Hepatocyte (in vitro differentiated cells): ENCODE measurements at regions not wholly inside any gene's neighbourhood (a gene's known extent, or its start where the extent isn't known, plus 50 kb on each side); places are given as distances from the start of the nearest gene placed in this dataset.

Source experiments
- DNase-seq: peaks from one replicate; pipeline ENCODE4 v3.0.0-alpha.2; 2016; ENCODE audit warnings: low spot score
- H2AFZ ChIP-seq: fragments of 200-600 bp; sonication (generic); 2 replicates; pipeline ENCODE4 v1.6.0; 2016; ENCODE audit warnings: antibody characterized with exemption, mild to moderate bottlenecking
- H3K27ac ChIP-seq: fragments of 200-600 bp; sonication (generic); 2 replicates; pipeline ENCODE4 v1.5.1; 2016; ENCODE audit warnings: mild to moderate bottlenecking
- H3K27me3 ChIP-seq: fragments of 200-600 bp; sonication (generic); 2 replicates; pipeline ENCODE4 v1.6.1; 2016
- H3K36me3 ChIP-seq: fragments of 200-600 bp; sonication (generic); replicated peaks from 2 replicates; pipeline ENCODE4 v1.5.1; 2016; ENCODE audit warnings: low read depth; ENCODE audit not compliant: insufficient read depth
- H3K4me1 ChIP-seq: fragments of 200-600 bp; sonication (generic); 2 replicates; pipeline ENCODE4 v1.5.1; 2016; ENCODE audit warnings: mild to moderate bottlenecking, moderate library complexity; ENCODE audit not compliant: insufficient read depth
- H3K4me2 ChIP-seq: fragments of 200-600 bp; sonication (generic); 2 replicates; pipeline ENCODE4 v1.6.0; 2016
- H3K4me3 ChIP-seq: fragments of 200-600 bp; sonication (generic); 2 replicates; pipeline ENCODE4 v1.5.1; 2016; ENCODE audit warnings: mild to moderate bottlenecking
- H3K79me2 ChIP-seq: fragments of 200-600 bp; sonication (generic); 2 replicates; pipeline ENCODE4 v1.6.0; 2017; ENCODE audit warnings: mild to moderate bottlenecking
- H3K9me2 ChIP-seq: fragments of 200-600 bp; sonication (generic); replicated peaks from 2 replicates; pipeline ENCODE4 v1.6.0; 2017; ENCODE audit warnings: mild to moderate bottlenecking; ENCODE audit not compliant: insufficient read depth
- H3K9me3 ChIP-seq: fragments of 200-600 bp; sonication (generic); 2 replicates; pipeline ENCODE4 v1.5.1; 2016; ENCODE audit warnings: low read depth, mild to moderate bottlenecking
- H4K20me1 ChIP-seq: fragments of 200-600 bp; sonication (generic); 2 replicates; pipeline ENCODE4 v1.6.0; 2016; ENCODE audit warnings: mild to moderate bottlenecking; ENCODE audit not compliant: insufficient read depth, poor library complexity, severe bottlenecking
- EZH2 ChIP-seq: fragments of 200-600 bp; sonication (generic); IDR thresholded peaks from 2 replicates; pipeline ENCODE4 v1.6.1; 2016; ENCODE audit warnings: antibody characterized with exemption, mild to moderate bottlenecking, borderline replicate concordance
- EZH2phosphoT487 ChIP-seq: fragments of 200-600 bp; sonication (generic); IDR thresholded peaks from one replicate; pipeline ENCODE4 v1.6.1; 2018; ENCODE audit warnings: antibody characterized with exemption, mild to moderate bottlenecking, low read depth, moderate library complexity; ENCODE audit not compliant: unreplicated experiment, severe bottlenecking
- WGBS: methylation state at CpG from one replicate; pipeline ENCODE4 v1.1.6; 2016; ENCODE audit warnings: low lambda C conversion rate; ENCODE audit errors: missing lambda C conversion rate; 5-methylcytosine and 5-hydroxymethylcytosine counted together
- TF ChIP-seq, protein P1 (sequence below): fragments of 200-600 bp; sonication (generic); IDR thresholded peaks from 2 replicates; pipeline ENCODE4 v1.5.1; 2016; ENCODE audit warnings: antibody characterized with exemption, mild to moderate bottlenecking; ENCODE audit not compliant: poor library complexity

DNA sequence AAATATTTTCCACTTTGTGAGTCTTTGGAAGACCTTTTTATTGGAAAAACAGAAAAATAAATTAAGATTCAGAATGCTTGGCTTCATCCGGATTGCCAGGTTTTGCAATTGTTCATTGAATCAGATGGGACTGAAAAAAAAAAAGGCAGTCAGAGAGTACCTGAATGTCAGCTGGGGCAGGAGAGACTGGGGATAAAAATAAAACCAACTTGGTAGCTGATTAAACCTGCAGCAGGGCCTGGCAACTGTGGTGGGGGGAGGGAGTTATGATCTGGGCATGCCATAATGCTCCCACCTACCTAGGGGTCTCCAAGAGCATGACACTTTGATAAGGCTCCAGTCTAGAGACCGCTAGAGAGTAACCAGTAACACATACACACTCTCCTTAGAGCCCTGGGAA is 454.4 kb downstream of the DTWD2 start:
- H3K79me2 ChIP-seq: no peaks in the 10 kb centered on the region
- no peak for DNase-seq
- H4K20me1 ChIP-seq: no peaks in the 10 kb centered on the region
- no peaks in the 10 kb centered on the region for H3K4me1 ChIP-seq
- no peaks in the 10 kb centered on the region for H3K9me2 ChIP-seq
- no peak overlapping the region for H3K4me2 ChIP-seq
- H3K4me3 ChIP-seq: no peak overlapping the region
- no peaks in the 10 kb centered on the region for H3K9me3 ChIP-seq
- H3K27me3 ChIP-seq: no peaks in the 10 kb centered on the region
- 95% methylated on average over 2 of the region's 2 CpGs for WGBS
- TF ChIP-seq EZH2 (no peak), EZH2phosphoT487 (no peak)
- TF ChIP-seq, protein P1, sequence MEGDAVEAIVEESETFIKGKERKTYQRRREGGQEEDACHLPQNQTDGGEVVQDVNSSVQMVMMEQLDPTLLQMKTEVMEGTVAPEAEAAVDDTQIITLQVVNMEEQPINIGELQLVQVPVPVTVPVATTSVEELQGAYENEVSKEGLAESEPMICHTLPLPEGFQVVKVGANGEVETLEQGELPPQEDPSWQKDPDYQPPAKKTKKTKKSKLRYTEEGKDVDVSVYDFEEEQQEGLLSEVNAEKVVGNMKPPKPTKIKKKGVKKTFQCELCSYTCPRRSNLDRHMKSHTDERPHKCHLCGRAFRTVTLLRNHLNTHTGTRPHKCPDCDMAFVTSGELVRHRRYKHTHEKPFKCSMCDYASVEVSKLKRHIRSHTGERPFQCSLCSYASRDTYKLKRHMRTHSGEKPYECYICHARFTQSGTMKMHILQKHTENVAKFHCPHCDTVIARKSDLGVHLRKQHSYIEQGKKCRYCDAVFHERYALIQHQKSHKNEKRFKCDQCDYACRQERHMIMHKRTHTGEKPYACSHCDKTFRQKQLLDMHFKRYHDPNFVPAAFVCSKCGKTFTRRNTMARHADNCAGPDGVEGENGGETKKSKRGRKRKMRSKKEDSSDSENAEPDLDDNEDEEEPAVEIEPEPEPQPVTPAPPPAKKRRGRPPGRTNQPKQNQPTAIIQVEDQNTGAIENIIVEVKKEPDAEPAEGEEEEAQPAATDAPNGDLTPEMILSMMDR: no peak
- H3K36me3 ChIP-seq: no peaks in the 10 kb centered on the region
- no peak overlapping the region for H3K27ac ChIP-seq
- H2AFZ ChIP-seq: no peak overlapping the region

DNA sequence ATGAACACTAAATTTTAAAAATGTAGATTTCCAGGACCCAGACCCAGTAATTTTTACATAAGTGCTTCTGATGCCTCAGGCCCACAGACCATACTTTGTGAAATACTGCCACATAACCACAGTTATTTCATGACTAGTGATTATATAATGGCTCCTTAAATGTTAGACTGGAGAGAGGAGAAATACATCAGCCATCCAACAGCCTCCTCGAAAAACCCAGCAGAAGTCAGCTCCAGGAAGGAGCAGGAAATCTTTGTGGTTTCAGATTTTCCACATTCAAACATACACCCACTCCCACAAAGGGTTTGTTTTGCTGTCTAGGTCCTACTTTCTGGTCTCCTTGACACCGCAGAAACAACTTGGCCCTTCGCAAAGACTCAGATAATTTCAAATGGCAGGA is 455.2 kb downstream of the DTWD2 start:
- H3K4me2 ChIP-seq: no peak overlapping the region
- no peak overlapping the region for H3K27ac ChIP-seq
- H3K79me2 ChIP-seq: no peaks in the 10 kb centered on the region
- 90% methylated on average over 3 of the region's 3 CpGs for WGBS
- H2AFZ ChIP-seq: no peak overlapping the region
- no peaks in the 10 kb centered on the region for H3K27me3 ChIP-seq
- H4K20me1 ChIP-seq: no peaks in the 10 kb centered on the region
- no peak overlapping the region for H3K4me3 ChIP-seq
- H3K36me3 ChIP-seq: no peaks in the 10 kb centered on the region
- no peak for TF ChIP-seq EZH2phosphoT487
- TF ChIP-seq, protein P1: no peak
- TF ChIP-seq EZH2: no peak
- H3K9me3 ChIP-seq: no peaks in the 10 kb centered on the region
- H3K4me1 ChIP-seq: no peaks in the 10 kb centered on the region
- no peaks in the 10 kb centered on the region for H3K9me2 ChIP-seq
- no peak for DNase-seq

DNA sequence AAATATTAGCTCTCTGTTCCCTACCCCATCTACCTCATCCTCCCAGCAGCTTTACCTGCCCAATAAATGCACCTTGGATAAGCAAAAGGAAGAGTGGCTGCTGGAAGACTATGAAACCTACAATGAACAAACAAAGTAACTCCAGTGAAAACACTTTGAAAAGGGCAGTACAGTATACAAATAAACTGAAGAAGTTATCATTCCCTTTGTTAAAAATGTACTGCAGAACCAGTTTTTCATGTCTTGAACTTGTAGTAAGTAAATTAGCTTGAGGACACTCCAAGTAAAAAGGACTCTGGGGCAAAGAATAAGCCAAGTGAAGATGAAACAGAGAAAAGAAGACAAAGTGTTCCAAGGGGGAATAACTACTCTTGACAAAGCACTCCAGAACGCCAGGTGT is 457.1 kb downstream of the DTWD2 start:
- Histone ChIP-seq H3K36me3 (no peaks in the 10 kb centered on the region), H3K79me2 (no peaks in the 10 kb centered on the region), H3K9me2 (no peaks in the 10 kb centered on the region), H3K9me3 (no peaks in the 10 kb centered on the region), H3K4me2 (no peak overlapping the region), H4K20me1 (no peaks in the 10 kb centered on the region), H3K27me3 (no peaks in the 10 kb centered on the region), H3K27ac (no peak overlapping the region), H3K4me1 (no peaks in the 10 kb centered on the region), H2AFZ (no peak overlapping the region), H3K4me3 (no peak overlapping the region)
- DNase-seq: no peak
- WGBS: 73% methylated on average over 1 of the region's 1 CpG
- no peak for TF ChIP-seq EZH2
- TF ChIP-seq EZH2phosphoT487: no peak
- TF ChIP-seq, protein P1: no peak
